ENCODE measurements at regions not wholly inside any gene's neighbourhood (a gene's known extent, or its start where the extent isn't known, plus 50 kb on each side); places are given as distances from the start of the nearest gene placed in this dataset.

GRCh38 chr4:96841801-96842200 lies 1001.9 kb downstream of the PDHA2 start:
- Histone ChIP-seq H3K4me2 (ENCODE audit: control insufficient read depth, insufficient read depth) (no peak overlapping the region), H4K20me1 (ENCODE audit: control insufficient read depth, insufficient read depth) (no peaks in the 10 kb centered on the region), H3K9ac (ENCODE audit: control insufficient read depth, insufficient read depth, low read length) (no peak overlapping the region), H3K27me3 (replicated peaks in 1 of 2; ENCODE audit: control insufficient read depth in 2 of 2, insufficient read depth in 2 of 2, low read length in 1 of 2) (no peaks in the 10 kb centered on the region), H3K9me3 (replicated peaks; ENCODE audit: control insufficient read depth, insufficient read depth, low read length) (no peaks in the 10 kb centered on the region), H3K79me2 (ENCODE audit: control insufficient read depth, insufficient read depth, low read length) (no peaks in the 10 kb centered on the region), H3K4me1 (ENCODE audit: control insufficient read depth, insufficient read depth, low read length) (no peaks in the 10 kb centered on the region), H3K27ac (ENCODE audit: control insufficient read depth, insufficient read depth) (no peak overlapping the region), H2AFZ (ENCODE audit: control insufficient read depth, low read depth, low read length) (no peak overlapping the region), H3K4me3 (no peak overlapping the region), H3K36me3 (ENCODE audit: control insufficient read depth in 2 of 2, insufficient read depth in 2 of 2, low read length in 1 of 2) (no peaks in the 10 kb centered on the region)
- ATAC-seq (no peak), FAIRE-seq (no peak), DNase-seq (ENCODE audit: low read depth, low spot score) (no peak)
- ChIA-PET SMC1A (ENCODE audit: uncharacterized antibody, unreplicated experiment) (no interaction called here), CTCF (no interaction called here), POLR2A (no interaction called here), RAD21 (ENCODE audit: unreplicated experiment) (no interaction called here)
- TF ChIP-seq SPI1 (IDR thresholded peaks at IDR 0.05; ENCODE audit: borderline replicate concordance, insufficient read depth, low read depth, low read length) = no peak
- no peak for TF ChIP-seq SIN3A (IDR thresholded peaks at IDR 0.05; ENCODE audit: low read depth, low read length)
- TF ChIP-seq HDGF (IDR thresholded peaks at IDR 0.05) = no peak
- no peak for TF ChIP-seq SREBF2 (IDR thresholded peaks at IDR 0.05; ENCODE audit: low read length)
- TF ChIP-seq JUND (IDR thresholded peaks at IDR 0.05; ENCODE audit: low read depth, low read length) = no peak
- TF ChIP-seq NR2C2 (IDR thresholded peaks at IDR 0.05; ENCODE audit: borderline replicate concordance, control insufficient read depth, insufficient read length, low read depth) = no peak
- TF ChIP-seq MEF2A (IDR thresholded peaks at IDR 0.05; ENCODE audit: insufficient read depth, low read depth, low read length) = no peak
- no peak for TF ChIP-seq IKZF2 (IDR thresholded peaks at IDR 0.05)
- TF ChIP-seq SIX5 (IDR thresholded peaks at IDR 0.05; ENCODE audit: low read depth, low read length, severe bottlenecking) = no peak
- TF ChIP-seq MXI1 (IDR thresholded peaks at IDR 0.05; ENCODE audit: low read depth, low read length) = no peak
- in situ Hi-C loops (cut with MboI) = no loop called here
- WGBS (ENCODE audit: insufficient coverage, insufficient replicate concordance, low lambda C conversion rate, missing lambda C conversion rate) = 0% methylated on average over 2 of the region's 2 CpGs
- intact Hi-C loops (cut with micrococcal nuclease; ENCODE audit: unreplicated experiment) = no loop called here
- BruUV-seq (replicated peaks) = no TSS peak

Measured in GM12878 (cell line).